ENCODE measurements at regions not wholly inside any gene's neighbourhood (a gene's known extent, or its start where the extent isn't known, plus 50 kb on each side); places are given as distances from the start of the nearest gene placed in this dataset.
"Not testable (repeated sequence)": the region's sequence is repeated elsewhere in the genome, so short reads cannot be mapped to it uniquely, and the experiment has no call there.

GRCh38 chr6:8934318-8934717 is 499.0 kb upstream of the SLC35B3 start:
- no peak for DNase-seq (ENCODE audit: low read depth in 2 of 2)

GRCh38 chr6:8930009-8930408 is 494.7 kb upstream of the SLC35B3 start:
- DNase-seq (ENCODE audit: low read depth in 2 of 2), result no peak

DNA sequence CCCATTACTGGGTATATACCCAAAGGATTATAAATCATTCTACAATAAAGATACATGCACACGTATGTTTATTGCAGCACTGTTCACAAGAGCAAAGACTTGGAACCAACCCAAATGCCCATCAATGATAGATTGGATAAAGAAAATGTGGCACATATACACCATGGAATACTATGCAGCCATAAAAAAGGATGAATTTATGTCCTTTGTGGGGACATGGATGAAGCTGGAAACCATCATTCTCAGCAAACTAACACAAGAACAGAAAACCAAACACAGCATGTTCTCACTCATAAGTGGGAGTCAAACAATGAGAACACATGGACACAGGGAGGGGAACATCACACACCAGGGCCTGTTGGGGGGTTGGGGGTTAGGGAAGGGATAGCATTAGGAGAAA is 484.9 kb upstream of the SLC35B3 start:
- not testable (repeated sequence) for DNase-seq (ENCODE audit: low read depth in 2 of 2)

DNA sequence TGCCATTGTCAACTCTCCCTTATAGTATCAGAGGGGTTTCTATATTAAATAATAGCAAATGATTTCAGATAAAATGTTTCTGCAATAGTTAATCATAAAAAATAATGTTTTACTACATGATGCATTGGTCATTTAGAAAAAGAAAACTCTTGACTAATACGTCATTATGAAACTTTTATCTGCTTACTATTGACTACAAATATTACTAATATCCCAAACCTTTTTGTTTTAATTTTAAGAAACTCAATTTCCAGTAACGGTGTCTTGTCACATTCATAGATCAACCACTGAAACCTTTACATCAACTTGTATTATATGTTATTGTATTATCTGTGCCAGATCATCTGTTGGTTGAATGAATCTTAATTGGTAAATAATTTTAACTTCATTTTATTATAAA is 482.9 kb upstream of the SLC35B3 start:
- no peak for DNase-seq (ENCODE audit: low read depth in 2 of 2)

- DNase-seq (ENCODE audit: low read depth in 2 of 2), result no peak
Observed at GRCh38 chr6:8914700-8915099, 479.4 kb upstream of the SLC35B3 start.

DNA sequence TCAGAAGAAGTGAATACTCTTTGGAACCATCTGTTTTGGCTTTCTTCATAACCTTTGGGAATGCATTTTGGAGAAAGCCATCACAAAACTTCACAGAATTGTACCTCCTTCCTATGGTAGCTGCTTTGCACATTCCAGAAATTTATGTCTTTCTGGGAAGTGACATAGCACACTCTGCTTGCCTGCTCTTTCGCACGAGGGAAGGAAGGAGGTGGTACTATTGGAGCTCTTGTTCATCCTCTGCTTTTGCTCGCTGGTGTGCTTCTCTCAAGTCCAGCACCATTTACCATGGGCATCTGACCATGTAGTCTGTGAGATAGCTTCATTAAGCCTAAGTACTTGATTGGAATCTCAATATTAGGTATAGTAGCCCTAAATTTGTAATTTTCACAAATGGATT is 473.3 kb upstream of the SLC35B3 start:
- no peak for DNase-seq (ENCODE audit: low read depth in 2 of 2)

DNA sequence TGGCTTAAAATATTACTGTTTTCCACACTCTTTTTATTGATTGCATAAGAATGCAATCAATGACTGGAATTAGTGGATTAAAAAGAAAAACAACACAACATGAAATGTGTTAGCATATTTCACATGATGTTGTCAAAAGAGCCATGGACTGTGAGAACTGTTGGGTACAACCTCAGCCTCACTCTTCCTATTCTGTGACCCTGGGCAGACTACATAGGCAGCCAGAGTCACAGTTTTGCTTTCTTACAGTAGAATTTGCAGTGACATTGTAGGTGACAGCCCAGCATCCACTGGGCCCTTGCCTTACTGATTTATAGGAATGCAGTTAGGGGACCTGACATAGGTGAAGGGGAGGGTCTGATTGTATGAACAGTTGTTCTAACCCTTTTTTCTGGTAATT is 471.4 kb upstream of the SLC35B3 start:
- no peak for DNase-seq (ENCODE audit: low read depth in 2 of 2)

- DNase-seq (ENCODE audit: low read depth in 2 of 2), result no peak
Observed at GRCh38 chr6:8905757-8906156, 470.4 kb upstream of the SLC35B3 start.

- DNase-seq (ENCODE audit: low read depth in 2 of 2), result no peak
Observed at GRCh38 chr6:8904754-8905153, 469.4 kb upstream of the SLC35B3 start.

GRCh38 chr6:8900056-8900455 is 464.7 kb upstream of the SLC35B3 start:
- DNase-seq (ENCODE audit: low read depth in 2 of 2), result no peak

DNA sequence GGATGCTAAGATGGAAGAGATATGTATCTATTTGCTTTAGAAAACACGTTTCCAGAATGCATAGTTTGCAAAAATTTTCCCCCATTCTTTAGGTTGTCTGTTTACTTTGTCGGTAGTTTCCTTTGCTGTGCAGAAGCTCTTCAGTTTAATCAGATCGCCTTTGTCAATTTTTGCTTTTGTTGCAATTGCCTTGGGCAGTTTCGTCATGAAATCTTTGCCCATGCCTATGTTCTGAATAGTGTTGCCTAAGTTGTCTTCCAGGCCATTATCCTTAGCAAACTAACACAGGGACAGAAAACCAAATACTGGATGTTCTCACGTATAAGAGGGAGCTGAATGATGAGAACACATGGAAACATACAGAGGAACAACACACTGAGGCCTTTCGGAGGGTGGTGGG is 454.2 kb upstream of the SLC35B3 start:
- DNase-seq (ENCODE audit: low read depth in 2 of 2), result no peak

GRCh38 chr6:8888468-8888867 is 453.1 kb upstream of the SLC35B3 start:
- no peak for DNase-seq (ENCODE audit: low read depth in 2 of 2)

DNA sequence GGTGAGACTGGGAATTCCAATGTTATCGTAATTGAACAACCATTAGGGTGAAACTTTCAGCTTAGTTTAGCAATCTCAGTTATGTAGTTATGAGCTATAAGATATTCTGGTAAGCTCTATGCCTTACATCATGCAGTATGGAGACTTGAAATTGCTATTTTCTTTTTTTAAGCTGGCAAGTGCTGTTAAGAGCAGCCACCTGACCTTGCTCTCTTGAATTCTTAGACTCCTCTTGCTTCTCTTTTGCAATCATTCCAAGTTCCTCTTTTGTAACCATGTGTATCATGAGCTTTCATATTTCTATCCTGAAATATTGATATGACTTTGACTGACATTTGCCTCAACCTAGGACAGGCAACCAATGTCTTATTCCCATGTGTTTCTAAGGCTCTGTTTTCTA is 446.3 kb upstream of the SLC35B3 start:
- DNase-seq (ENCODE audit: low read depth in 2 of 2), result no peak

DNA sequence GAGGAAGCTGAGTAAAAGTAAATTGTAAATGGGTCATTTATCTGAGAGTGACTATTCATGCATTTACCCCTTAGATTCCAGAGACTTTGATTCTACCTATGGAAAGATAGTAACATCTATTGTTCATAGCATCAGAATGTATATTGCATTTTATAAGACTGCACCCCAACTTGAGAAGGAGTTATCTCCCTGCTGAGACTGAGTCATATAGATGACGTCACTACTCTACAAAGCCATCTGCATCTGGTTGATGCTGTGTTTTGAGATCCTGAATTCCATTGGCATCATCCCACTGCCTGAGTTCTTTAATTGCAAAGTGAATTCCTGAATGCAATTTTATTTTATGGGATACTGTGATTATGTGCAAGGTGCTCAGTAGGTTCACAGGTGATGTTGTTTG is 444.0 kb upstream of the SLC35B3 start:
- DNase-seq (ENCODE audit: low read depth in 2 of 2), result no peak

DNA sequence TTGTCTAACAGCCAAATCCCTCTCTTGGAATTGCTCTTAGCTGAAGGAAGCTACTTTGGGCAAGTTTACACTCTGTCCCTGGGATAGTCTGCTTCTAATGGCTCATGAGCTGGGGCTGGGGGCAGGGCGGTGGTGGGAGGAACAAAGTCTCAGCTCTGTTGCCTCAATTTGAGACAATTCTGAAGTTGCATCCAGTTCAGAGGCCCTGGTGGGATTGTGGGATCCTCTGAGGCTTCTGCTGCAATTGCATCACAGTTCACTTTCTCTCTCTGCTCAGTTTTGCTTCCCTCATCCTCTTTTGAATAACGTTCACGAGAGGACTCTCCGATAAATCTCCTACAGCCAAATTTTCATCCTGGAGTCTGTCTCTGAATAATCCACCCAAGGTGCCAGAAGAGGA is 440.6 kb upstream of the SLC35B3 start:
- DNase-seq (ENCODE audit: low read depth in 2 of 2), result no peak

GRCh38 chr6:8872589-8872988 is 437.2 kb upstream of the SLC35B3 start:
- no peak for DNase-seq (ENCODE audit: low read depth in 2 of 2)

DNA sequence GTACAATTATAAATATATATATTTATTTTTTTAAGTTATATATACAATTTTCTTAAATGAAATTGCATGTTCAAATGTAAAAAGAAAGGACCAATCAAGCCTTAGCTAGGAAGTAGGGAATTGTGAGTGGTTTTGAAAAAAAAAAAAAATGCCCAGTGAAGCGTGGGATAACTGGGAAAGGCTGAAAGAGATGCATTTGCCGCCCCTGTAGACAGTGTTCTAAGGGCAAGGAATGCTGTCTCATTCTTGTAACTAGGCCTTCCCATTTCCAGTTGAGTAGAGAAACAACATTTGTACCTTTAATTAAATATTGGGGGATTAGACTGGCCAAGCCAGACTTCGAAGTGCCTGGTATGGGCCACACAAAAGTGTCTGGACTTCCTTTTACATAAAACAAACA is 430.1 kb upstream of the SLC35B3 start:
- no peak for DNase-seq (ENCODE audit: low read depth in 2 of 2)

DNA sequence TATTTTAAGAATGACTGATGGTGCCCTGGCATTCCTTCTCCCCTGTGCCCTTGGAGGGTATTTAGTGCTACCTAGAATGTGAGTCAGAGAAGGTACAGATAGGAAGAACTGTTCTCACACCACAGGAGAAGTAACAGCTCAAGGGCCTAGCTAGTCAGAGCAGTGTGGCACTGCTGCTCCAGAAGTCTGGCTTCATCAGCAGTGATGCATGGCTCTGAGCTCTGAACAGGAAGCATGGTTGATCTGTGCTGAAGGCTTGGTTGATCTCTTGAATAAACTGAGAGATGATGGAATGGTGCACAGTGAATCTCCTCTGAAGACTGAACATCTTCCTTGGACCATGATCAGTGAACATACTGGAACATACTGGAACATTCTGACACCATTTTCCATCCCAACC is 425.3 kb upstream of the SLC35B3 start:
- DNase-seq (ENCODE audit: low read depth in 2 of 2), result no peak

- no peak for DNase-seq (ENCODE audit: low read depth in 2 of 2)
Observed at GRCh38 chr6:8859501-8859900, 424.2 kb upstream of the SLC35B3 start.

GRCh38 chr6:8858854-8859331 is 423.5 kb upstream of the SLC35B3 start:
- DNase-seq (ENCODE audit: low read depth in 2 of 2), result no peak

- DNase-seq (ENCODE audit: low read depth in 2 of 2), result no peak
Observed at GRCh38 chr6:8857160-8857559, 421.8 kb upstream of the SLC35B3 start.

DNA sequence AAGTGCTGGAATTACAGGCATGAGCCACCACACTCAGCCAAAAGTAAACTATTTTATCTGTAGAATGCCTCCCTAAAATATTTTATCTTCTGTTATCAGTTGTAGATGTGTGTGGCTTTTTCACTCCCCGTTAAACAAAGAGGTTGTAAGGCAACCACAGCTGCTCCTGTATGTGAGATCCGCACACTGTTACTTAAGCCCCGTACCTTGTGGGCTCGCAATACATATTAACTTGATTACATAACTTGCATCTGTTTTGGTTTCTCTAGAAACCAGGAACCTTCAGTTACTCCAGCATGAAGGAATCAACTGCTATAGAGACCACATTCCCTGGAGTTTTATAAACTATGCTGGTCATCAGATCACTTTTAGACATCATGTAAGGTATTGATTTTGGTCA is 420.1 kb upstream of the SLC35B3 start:
- DNase-seq (ENCODE audit: low read depth in 2 of 2), result no peak

DNA sequence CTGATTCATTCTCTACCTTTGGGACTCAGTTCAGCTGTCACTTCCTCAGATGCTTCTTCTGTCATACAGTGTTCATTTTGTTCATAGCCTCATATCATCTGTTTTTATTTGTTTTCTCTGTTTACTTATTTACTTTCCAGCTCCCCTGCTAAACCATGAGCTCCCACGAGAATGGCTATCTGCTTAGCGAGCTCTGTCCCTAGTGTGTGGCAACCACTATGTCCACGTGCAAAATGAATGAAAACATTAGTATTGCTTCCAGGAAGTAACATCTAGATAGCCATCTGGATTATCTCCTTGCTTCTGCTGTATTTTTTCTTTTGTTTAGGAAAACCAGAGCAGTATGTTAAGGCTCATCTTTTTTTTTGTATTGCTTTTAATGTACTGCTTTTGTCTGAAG is 417.0 kb upstream of the SLC35B3 start:
- DNase-seq (ENCODE audit: low read depth in 2 of 2), result no peak

DNA sequence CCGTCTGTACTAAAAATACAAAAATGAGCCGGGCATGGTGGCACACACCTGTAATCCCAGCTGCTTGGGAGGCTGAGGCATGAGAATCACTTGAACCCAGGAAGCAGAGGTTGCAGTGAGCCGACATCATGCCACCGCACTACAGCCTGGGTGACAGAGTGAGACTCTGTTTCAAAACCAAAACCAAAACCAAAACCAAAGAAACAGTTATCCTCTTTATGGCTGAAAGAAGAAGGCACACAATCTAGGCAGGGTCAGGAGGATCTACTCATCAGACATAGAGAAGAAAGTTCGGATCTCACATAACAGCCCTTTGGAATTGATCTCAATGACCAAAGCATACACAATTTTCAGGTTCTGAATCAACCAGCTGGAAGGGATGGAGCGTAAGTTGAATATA is 411.3 kb upstream of the SLC35B3 start:
- DNase-seq (ENCODE audit: low read depth in 2 of 2), result not testable (repeated sequence)

DNA sequence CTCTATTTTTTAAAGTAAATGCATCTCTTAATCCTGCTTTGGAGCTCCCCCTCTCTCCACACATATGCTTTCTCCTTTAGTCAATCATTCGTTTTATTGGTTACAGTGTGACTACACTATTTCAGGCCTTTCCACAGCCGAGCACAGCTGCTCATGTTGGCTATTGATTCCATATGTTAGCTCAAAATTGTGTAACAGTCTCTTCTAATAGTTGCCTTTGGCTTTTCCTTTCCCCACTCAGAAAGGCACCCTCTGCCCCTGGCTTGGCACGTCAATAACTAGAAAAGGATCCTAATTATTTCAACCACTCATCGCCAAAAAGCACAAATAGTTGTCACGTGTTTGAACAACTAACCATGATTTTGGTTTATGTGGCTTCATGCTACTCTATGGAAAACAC is 410.3 kb upstream of the SLC35B3 start:
- DNase-seq (ENCODE audit: low read depth in 2 of 2), result no peak

All from stimulated activated CD4-positive, alpha-beta T cell treated with anti-CD3 and anti-CD28 coated beads, Interleukin-1b, Interleukin-23, amount 100 ng/mL, for 4 hours (primary cell).